ENCODE measurements at regions not wholly inside any gene's neighbourhood (a gene's known extent, or its start where the extent isn't known, plus 50 kb on each side); places are given as distances from the start of the nearest gene placed in this dataset.

DNA sequence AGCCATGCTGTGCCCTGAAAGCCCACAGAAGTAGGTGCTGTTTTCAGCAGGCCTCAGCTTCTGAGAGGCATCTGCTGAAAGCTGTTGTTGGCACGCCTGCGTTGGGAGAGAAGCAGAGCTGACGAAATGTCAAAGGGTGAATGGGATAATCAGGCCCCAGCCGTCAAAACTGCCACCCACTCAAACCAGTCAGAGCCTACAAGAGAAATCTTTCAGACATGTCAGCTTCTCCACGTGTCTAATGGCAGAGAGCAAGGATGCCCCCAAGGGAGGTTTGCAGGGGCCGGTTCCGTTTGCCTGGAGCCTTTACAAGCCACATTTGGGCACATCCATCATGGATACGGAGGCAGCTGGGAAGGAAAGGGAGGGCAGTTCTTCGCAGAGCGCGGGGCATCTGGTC is 568.2 kb upstream of the EEF2KMT start:
- H3K27ac ChIP-seq: no peak overlapping the region
- H3K4me3 ChIP-seq: no peak overlapping the region
- DNase-seq (ENCODE audit: low spot score) (no peak), ATAC-seq (ENCODE audit: insufficient number of reproducible peaks, low FRiP score, low read depth) (no peak)
- no peaks in the 10 kb centered on the region for H3K27me3 ChIP-seq (replicated peaks; ENCODE audit: insufficient read depth)
- H3K9me3 ChIP-seq: no peaks in the 10 kb centered on the region
- H3K36me3 ChIP-seq: no peaks in the 10 kb centered on the region
- TF ChIP-seq, protein P1, sequence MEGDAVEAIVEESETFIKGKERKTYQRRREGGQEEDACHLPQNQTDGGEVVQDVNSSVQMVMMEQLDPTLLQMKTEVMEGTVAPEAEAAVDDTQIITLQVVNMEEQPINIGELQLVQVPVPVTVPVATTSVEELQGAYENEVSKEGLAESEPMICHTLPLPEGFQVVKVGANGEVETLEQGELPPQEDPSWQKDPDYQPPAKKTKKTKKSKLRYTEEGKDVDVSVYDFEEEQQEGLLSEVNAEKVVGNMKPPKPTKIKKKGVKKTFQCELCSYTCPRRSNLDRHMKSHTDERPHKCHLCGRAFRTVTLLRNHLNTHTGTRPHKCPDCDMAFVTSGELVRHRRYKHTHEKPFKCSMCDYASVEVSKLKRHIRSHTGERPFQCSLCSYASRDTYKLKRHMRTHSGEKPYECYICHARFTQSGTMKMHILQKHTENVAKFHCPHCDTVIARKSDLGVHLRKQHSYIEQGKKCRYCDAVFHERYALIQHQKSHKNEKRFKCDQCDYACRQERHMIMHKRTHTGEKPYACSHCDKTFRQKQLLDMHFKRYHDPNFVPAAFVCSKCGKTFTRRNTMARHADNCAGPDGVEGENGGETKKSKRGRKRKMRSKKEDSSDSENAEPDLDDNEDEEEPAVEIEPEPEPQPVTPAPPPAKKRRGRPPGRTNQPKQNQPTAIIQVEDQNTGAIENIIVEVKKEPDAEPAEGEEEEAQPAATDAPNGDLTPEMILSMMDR (IDR thresholded peaks at IDR 0.05): no peak
- no peaks in the 10 kb centered on the region for H3K4me1 ChIP-seq (ENCODE audit: control insufficient read depth in 1 of 2, low read depth in 2 of 2)

DNA sequence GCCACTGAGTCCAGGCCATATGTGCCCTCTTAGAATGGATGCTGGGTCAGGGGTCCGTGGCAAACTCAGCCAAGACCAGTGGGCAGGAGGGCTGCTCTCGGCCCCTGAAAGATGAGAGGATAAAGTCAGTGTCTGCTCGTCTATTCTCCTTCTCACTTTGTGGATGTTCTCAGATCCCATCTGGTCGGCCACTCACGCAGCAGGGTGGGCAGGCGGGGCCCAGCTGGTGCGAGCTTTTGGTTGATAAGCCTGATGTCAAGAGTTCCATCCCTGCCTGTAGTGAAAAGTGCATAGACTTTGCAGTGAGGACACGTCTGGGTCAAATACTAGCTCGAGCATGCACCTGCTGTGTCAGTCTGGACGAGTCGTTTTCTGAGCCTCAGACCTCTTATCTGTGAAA is 556.2 kb upstream of the EEF2KMT start:
- no peak for DNase-seq (ENCODE audit: low spot score)
- Histone ChIP-seq H3K4me3 (no peak overlapping the region), H3K36me3 (no peaks in the 10 kb centered on the region), H3K27me3 (replicated peaks; ENCODE audit: insufficient read depth) (no peaks in the 10 kb centered on the region), H3K9me3 (no peaks in the 10 kb centered on the region), H3K4me1 (ENCODE audit: control insufficient read depth in 1 of 2, low read depth in 2 of 2) (no peaks in the 10 kb centered on the region), H3K27ac (no peak overlapping the region)
- TF ChIP-seq, protein P1 (IDR thresholded peaks at IDR 0.05): no peak
- no peak for ATAC-seq (ENCODE audit: insufficient number of reproducible peaks, low FRiP score, low read depth)

DNA sequence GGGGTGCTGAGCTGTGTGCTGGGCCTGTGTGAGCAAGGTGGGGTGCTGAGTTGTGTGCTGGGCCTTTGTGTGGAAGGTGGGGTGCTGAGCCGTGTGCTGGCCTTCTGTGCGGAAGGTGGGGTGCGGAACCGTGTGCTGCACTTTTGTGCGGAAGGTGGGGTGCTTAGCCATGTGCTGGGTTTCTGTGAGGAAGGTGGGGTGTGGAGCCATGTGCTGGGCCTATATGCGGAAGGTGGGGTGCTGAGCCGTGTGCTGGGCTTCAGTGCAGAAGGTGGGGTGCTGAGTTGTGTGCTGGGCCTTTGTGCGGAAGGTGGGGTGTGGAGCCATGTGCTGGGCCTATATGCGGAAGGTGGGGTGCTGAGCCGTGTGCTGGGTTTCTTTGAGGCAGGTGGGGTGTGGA is 555.4 kb upstream of the EEF2KMT start:
- ATAC-seq (ENCODE audit: insufficient number of reproducible peaks, low FRiP score, low read depth) (no peak), DNase-seq (ENCODE audit: low spot score) (no peak)
- H3K4me3 ChIP-seq: no peak overlapping the region
- H3K27me3 ChIP-seq (replicated peaks; ENCODE audit: insufficient read depth): no peaks in the 10 kb centered on the region
- H3K27ac ChIP-seq: no peak overlapping the region
- no peaks in the 10 kb centered on the region for H3K4me1 ChIP-seq (ENCODE audit: control insufficient read depth in 1 of 2, low read depth in 2 of 2)
- no peaks in the 10 kb centered on the region for H3K36me3 ChIP-seq
- TF ChIP-seq, protein P1 (IDR thresholded peaks at IDR 0.05): no peak
- no peaks in the 10 kb centered on the region for H3K9me3 ChIP-seq

- no peak for DNase-seq (ENCODE audit: low spot score)
- Histone ChIP-seq H3K27ac (no peak overlapping the region), H3K36me3 (no peaks in the 10 kb centered on the region), H3K9me3 (no peaks in the 10 kb centered on the region), H3K27me3 (replicated peaks; ENCODE audit: insufficient read depth) (no peaks in the 10 kb centered on the region), H3K4me1 (ENCODE audit: control insufficient read depth in 1 of 2, low read depth in 2 of 2) (no peaks in the 10 kb centered on the region), H3K4me3 (no peak overlapping the region)
- ATAC-seq (ENCODE audit: insufficient number of reproducible peaks, low FRiP score, low read depth): no peak
- TF ChIP-seq, protein P1 (IDR thresholded peaks at IDR 0.05): no peak
Measured at GRCh38 chr16:5649762-5650743, 552.5 kb upstream of the EEF2KMT start.

GRCh38 chr16:5647051-5647450 is 549.5 kb upstream of the EEF2KMT start:
- TF ChIP-seq, protein P1 (IDR thresholded peaks at IDR 0.05): no peak
- no peak for DNase-seq (ENCODE audit: low spot score)
- H3K36me3 ChIP-seq: no peaks in the 10 kb centered on the region
- ATAC-seq (ENCODE audit: insufficient number of reproducible peaks, low FRiP score, low read depth): no peak
- H3K27ac ChIP-seq: no peak overlapping the region
- H3K27me3 ChIP-seq (replicated peaks; ENCODE audit: insufficient read depth): no peaks in the 10 kb centered on the region
- H3K4me3 ChIP-seq: no peak overlapping the region
- no peaks in the 10 kb centered on the region for H3K9me3 ChIP-seq
- H3K4me1 ChIP-seq (ENCODE audit: control insufficient read depth in 1 of 2, low read depth in 2 of 2): no peaks in the 10 kb centered on the region

Measured in thoracic aorta (tissue), 2 donors.